SK-N-SH (cell line): ENCODE measurements at regions not wholly inside any gene's neighbourhood (a gene's known extent, or its start where the extent isn't known, plus 50 kb on each side); places are given as distances from the start of the nearest gene placed in this dataset.
A peak's percentile ranks its signal among the peaks of the same experiment; 100 is the strongest.

Experiments
- CTCF ChIA-PET: fragments of 300-600, 350-600 bp; formaldehyde crosslinking; extraction: SDS; loops from one replicate; lab custom pipeline; 2021; lab: Yijun Ruan, JAX
- POLR2A ChIA-PET: fragments of 350-600 bp; sonication (Branson Sonifier 250); formaldehyde crosslinking; extraction: SDS; loops from one replicate; lab custom pipeline; 2020; ENCODE audit warnings: antibody characterized with exemption, inconsistent platforms; lab: Yijun Ruan, JAX
- DNase-seq: peaks from one replicate; pipeline ENCODE4 v3.0.0; 2012
- H2AFZ ChIP-seq: fragments of 200-600 bp; sonication (generic); 2 replicates; pipeline ENCODE4 v1.8.1; 2016; ENCODE audit warnings: antibody characterized with exemption, mild to moderate bottlenecking, low read depth
- H3F3A ChIP-seq: fragments of 200-600 bp; sonication (generic); replicated peaks from 2 replicates; pipeline ENCODE3; 2016; ENCODE audit warnings: antibody characterized with exemption, mild to moderate bottlenecking; ENCODE audit not compliant: insufficient read depth
- H3K27ac ChIP-seq, 2 experiments: fragments of 200-500 bp in 1 of 2; fragments of 200-600 bp in 1 of 2; sonication (Bioruptor generic) in 1 of 2; sonication (generic), shearing (Covaris generic) in 1 of 2; 2 replicates each; pipeline versions ENCODE4 v1.5.1 to v1.6.1; 2014 to 2016; ENCODE audit warnings: low read depth in 2 of 2, inconsistent platforms in 1 of 2, low read length in 1 of 2, mild to moderate bottlenecking in 1 of 2, mixed read lengths in 1 of 2
- H3K27me3 ChIP-seq: fragments of 200-600 bp; sonication (generic), shearing (Covaris generic); 2 replicates; pipeline ENCODE4 v1.6.1; 2016; ENCODE audit warnings: mixed run types; ENCODE audit not compliant: insufficient read depth
- H3K36me3 ChIP-seq, 2 experiments: fragments of 200-500 bp in 1 of 2; fragments of 200-600 bp in 1 of 2; sonication (Bioruptor generic) in 1 of 2; sonication (generic) in 1 of 2; replicated peaks in 1 of 2; 2 replicates each; pipeline versions ENCODE3 to v1.5.1; 2014 to 2016; ENCODE audit warnings: low read length in 1 of 2, mild to moderate bottlenecking in 1 of 2; ENCODE audit not compliant: insufficient read depth in 2 of 2, control insufficient read depth in 1 of 2
- H3K4me1 ChIP-seq, 2 experiments: fragments of 200-500 bp in 1 of 2; fragments of 200-600 bp in 1 of 2; sonication (Bioruptor generic) in 1 of 2; sonication (generic), shearing (Covaris generic) in 1 of 2; 2 replicates each; pipeline versions ENCODE4 v1.5.1 to v1.6.1; 2014 to 2016; ENCODE audit warnings: low read depth in 1 of 2, low read length in 1 of 2, mixed run types in 1 of 2; ENCODE audit not compliant: insufficient read depth in 2 of 2, control insufficient read depth in 1 of 2
- H3K4me2 ChIP-seq: fragments of 200-600 bp; sonication (generic), shearing (Covaris generic); 2 replicates; pipeline ENCODE4 v1.6.1; 2017; ENCODE audit warnings: mixed run types
- H3K4me3 ChIP-seq, 2 experiments: fragments of 200-500 bp in 1 of 2; fragments of 200-600 bp in 1 of 2; sonication (Bioruptor generic) in 1 of 2; sonication (generic), shearing (Covaris generic) in 1 of 2; 2 replicates each; pipeline versions ENCODE4 v1.5.1 to v1.8.1; 2014 to 2016; ENCODE audit warnings: low read depth in 2 of 2, inconsistent platforms in 1 of 2, low read length in 1 of 2, mild to moderate bottlenecking in 1 of 2, mixed read lengths in 1 of 2, moderate library complexity in 1 of 2
- H3K79me2 ChIP-seq: fragments of 200-600 bp; sonication (generic); 2 replicates; pipeline ENCODE4 v1.8.1; 2017; ENCODE audit warnings: mild to moderate bottlenecking; ENCODE audit not compliant: insufficient read depth
- H3K9ac ChIP-seq: fragments of 200-600 bp; sonication (generic); 2 replicates; pipeline ENCODE4 v1.6.1; 2017; ENCODE audit warnings: mixed run types
- H3K9me2 ChIP-seq: fragments of 200-600 bp; sonication (generic); 2 replicates; pipeline ENCODE4 v1.6.1; 2017; ENCODE audit warnings: mixed run types
- H3K9me3 ChIP-seq: fragments of 200-600 bp; sonication (generic); 2 replicates; pipeline ENCODE4 v1.6.1; 2017; ENCODE audit warnings: mixed run types, mild to moderate bottlenecking, moderate library complexity
- H4K20me1 ChIP-seq: fragments of 200-600 bp; sonication (generic); 2 replicates; pipeline ENCODE4 v1.6.1; 2017; ENCODE audit warnings: mild to moderate bottlenecking, mixed run types; ENCODE audit not compliant: insufficient read depth
- CHD2 ChIP-seq: fragments of 150-350 bp; IDR thresholded peaks from 2 replicates; pipeline ENCODE4 v1.6.1; 2018; ENCODE audit warnings: low read length; ENCODE audit not compliant: partially characterized antibody
- EP300 ChIP-seq, 2 experiments: IDR thresholded peaks; 2 replicates each; pipeline versions ENCODE4 v1.4.0 to v1.6.1; 2012; ENCODE audit warnings: borderline replicate concordance in 1 of 2, low read depth in 1 of 2, low read length in 1 of 2
- FOSL2 ChIP-seq: IDR thresholded peaks from 2 replicates; pipeline ENCODE4 v1.4.0; 2012; ENCODE audit warnings: low read depth, mild to moderate bottlenecking, moderate library complexity, borderline replicate concordance
- FOXJ3 ChIP-seq: sonication (generic); formaldehyde crosslinking; IDR thresholded peaks from 2 replicates; pipeline ENCODE4 v1.5.1; 2020; ENCODE audit warnings: mild to moderate bottlenecking, missing genetic modification reagents
- GATA2 ChIP-seq: sonication (generic); formaldehyde crosslinking; IDR thresholded peaks from 2 replicates; pipeline ENCODE4 v1.5.0; 2020; ENCODE audit warnings: mild to moderate bottlenecking, missing genetic modification reagents
- JUND ChIP-seq: IDR thresholded peaks from 2 replicates; pipeline ENCODE4 v1.4.0; 2012
- MEF2A ChIP-seq: IDR thresholded peaks from 2 replicates; pipeline ENCODE4 v1.4.0; 2012; ENCODE audit warnings: low read depth, borderline replicate concordance
- MXI1 ChIP-seq: IDR thresholded peaks from 2 replicates; pipeline ENCODE4 v1.6.1; 2012; ENCODE audit warnings: mild to moderate bottlenecking, low read depth, low read length, improper control_type of control experiment
- NRF1 ChIP-seq: IDR thresholded peaks from 2 replicates; pipeline ENCODE4 v1.6.1; 2012; ENCODE audit warnings: low read depth, mild to moderate bottlenecking, low read length
- RAD21 ChIP-seq: IDR thresholded peaks from 2 replicates; pipeline ENCODE4 v1.6.1; 2012; ENCODE audit warnings: mild to moderate bottlenecking, low read length
- RCOR1 ChIP-seq: fragments of 150-350 bp; IDR thresholded peaks from 2 replicates; pipeline ENCODE4 v1.6.1; 2017; ENCODE audit warnings: antibody characterized with exemption, low read length
- RFX5 ChIP-seq: IDR thresholded peaks from 2 replicates; pipeline ENCODE4 v1.6.1; 2012; ENCODE audit warnings: mild to moderate bottlenecking, improper control_type of control experiment, low read length
- RXRA ChIP-seq: IDR thresholded peaks from 2 replicates; pipeline ENCODE4 v1.4.0; 2012; ENCODE audit warnings: low read depth, mild to moderate bottlenecking, borderline replicate concordance
- TAF1 ChIP-seq: IDR thresholded peaks from 2 replicates; pipeline ENCODE4 v1.6.1; 2012; ENCODE audit warnings: low read depth, mild to moderate bottlenecking, low read length, moderate library complexity, borderline replicate concordance
- TEAD4 ChIP-seq: IDR thresholded peaks from 2 replicates; pipeline ENCODE4 v1.4.0; 2012; ENCODE audit warnings: mild to moderate bottlenecking, borderline replicate concordance; ENCODE audit not compliant: insufficient read depth
- YY1 ChIP-seq: IDR thresholded peaks from 2 replicates; pipeline ENCODE4 v1.4.0; 2012; ENCODE audit warnings: low read depth, mild to moderate bottlenecking
- WGBS: methylation state at CpG from one replicate; pipeline ENCODE4 v1.1.6; 2017; ENCODE audit warnings: low lambda C conversion rate; 5-methylcytosine and 5-hydroxymethylcytosine counted together
- TF ChIP-seq, protein P1 (sequence below): IDR thresholded peaks from 2 replicates; pipeline ENCODE4 v1.4.0; 2012; ENCODE audit warnings: low read depth
- TF ChIP-seq, protein P2 (sequence below): IDR thresholded peaks from 2 replicates; pipeline ENCODE4 v1.4.0; 2012; ENCODE audit warnings: low read depth, borderline replicate concordance
- TF ChIP-seq, protein P3 (sequence below): IDR thresholded peaks from 2 replicates; pipeline ENCODE4 v1.6.1; 2012; ENCODE audit warnings: mild to moderate bottlenecking, low read depth, low read length, moderate library complexity
- TF ChIP-seq, protein P4 (sequence below): IDR thresholded peaks from 2 replicates; pipeline ENCODE4 v1.4.0; 2012; ENCODE audit warnings: low read depth, borderline replicate concordance
- TF ChIP-seq, protein P5 (sequence below): fragments of 200-600 bp; sonication (generic); IDR thresholded peaks from 2 replicates; pipeline ENCODE4 v1.6.1; 2017; ENCODE audit warnings: antibody characterized with exemption, mild to moderate bottlenecking, moderate library complexity
- TF ChIP-seq, protein P6 (sequence below): IDR thresholded peaks from 2 replicates; pipeline ENCODE4; 2012

DNA sequence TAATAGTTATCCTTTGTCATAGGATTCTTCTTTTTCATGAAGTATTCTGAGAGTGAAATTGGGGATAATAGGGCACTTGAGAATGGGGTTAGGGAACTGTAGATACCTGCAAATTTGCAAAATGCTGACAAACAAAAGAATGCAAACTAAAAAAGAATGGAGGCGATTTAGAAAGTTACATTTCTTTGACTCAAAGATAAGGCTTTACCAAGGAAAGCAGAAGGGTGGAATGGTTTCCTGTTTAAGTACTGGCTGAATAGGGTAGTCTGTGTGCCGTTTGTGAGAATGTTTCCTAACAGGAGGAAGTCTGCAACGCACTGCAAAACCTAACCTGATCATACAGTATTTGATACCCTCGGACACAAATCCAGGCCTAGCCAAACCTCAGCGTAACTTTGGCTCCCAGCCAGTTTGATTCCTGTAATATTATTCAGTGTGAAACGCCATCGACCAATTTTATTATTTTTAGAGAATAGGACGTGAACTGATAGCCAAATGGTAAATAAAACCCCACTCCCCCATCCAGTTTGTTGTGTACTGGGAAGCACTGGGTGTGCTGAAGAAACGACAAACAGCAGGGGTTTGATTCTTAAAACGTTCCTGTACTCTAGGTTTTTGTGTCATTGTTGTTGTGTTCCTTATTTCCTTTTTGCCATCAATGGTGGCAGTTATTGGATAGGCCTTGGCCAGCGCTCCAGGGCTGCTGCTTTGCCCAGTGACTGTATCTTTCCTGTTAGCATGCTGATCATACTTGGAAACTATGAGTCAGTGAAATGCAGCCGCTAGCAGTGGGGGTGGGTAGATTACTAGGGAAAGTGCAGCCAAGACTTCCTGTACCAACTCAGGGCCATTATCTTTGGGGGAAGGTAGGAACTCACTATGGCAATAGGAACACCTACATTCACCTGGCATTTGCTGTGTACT, 148.0 kb upstream of the TBL1XR1 start:
- peak overlapping the region; percentile 87 to 95 for H3K27ac ChIP-seq
- no peak overlapping the region; a peak in 1 of 4 replicates for H3K4me3 ChIP-seq
- H3K9me3 ChIP-seq = no peaks in the 10 kb centered on the region
- H3K27me3 ChIP-seq = no peaks in the 10 kb centered on the region
- ChIA-PET POLR2A (no interaction called here), CTCF (interaction anchor here (0.6 kb wide), 1 partner anchor 136 kb away, joined by 3 read pairs; no protein-coding TSS in a partner anchor)
- WGBS = 15% methylated on average over 12 of the region's 12 CpGs
- H3K4me2 ChIP-seq = peak overlapping the region; percentile 65
- peak overlapping the region; percentile 65 for H2AFZ ChIP-seq
- H3F3A ChIP-seq = peaks cover 11% of the 10 kb centered on the region
- no peaks in the 10 kb centered on the region for H3K79me2 ChIP-seq
- H4K20me1 ChIP-seq = no peaks in the 10 kb centered on the region
- peak; percentile 28 for DNase-seq
- H3K9ac ChIP-seq = peak overlapping the region; percentile 68
- peaks cover 7 to 28% of the 10 kb centered on the region in 2 experiments for H3K4me1 ChIP-seq
- H3K36me3 ChIP-seq = no peaks in the 10 kb centered on the region
- no peaks in the 10 kb centered on the region for H3K9me2 ChIP-seq
- TF ChIP-seq, protein P1, sequence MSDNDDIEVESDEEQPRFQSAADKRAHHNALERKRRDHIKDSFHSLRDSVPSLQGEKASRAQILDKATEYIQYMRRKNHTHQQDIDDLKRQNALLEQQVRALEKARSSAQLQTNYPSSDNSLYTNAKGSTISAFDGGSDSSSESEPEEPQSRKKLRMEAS = peak; percentile 85
- no peak; the same call in 1 of the 2 replicates for TF ChIP-seq RAD21
- TF ChIP-seq TAF1 = no peak
- TF ChIP-seq, protein P2, sequence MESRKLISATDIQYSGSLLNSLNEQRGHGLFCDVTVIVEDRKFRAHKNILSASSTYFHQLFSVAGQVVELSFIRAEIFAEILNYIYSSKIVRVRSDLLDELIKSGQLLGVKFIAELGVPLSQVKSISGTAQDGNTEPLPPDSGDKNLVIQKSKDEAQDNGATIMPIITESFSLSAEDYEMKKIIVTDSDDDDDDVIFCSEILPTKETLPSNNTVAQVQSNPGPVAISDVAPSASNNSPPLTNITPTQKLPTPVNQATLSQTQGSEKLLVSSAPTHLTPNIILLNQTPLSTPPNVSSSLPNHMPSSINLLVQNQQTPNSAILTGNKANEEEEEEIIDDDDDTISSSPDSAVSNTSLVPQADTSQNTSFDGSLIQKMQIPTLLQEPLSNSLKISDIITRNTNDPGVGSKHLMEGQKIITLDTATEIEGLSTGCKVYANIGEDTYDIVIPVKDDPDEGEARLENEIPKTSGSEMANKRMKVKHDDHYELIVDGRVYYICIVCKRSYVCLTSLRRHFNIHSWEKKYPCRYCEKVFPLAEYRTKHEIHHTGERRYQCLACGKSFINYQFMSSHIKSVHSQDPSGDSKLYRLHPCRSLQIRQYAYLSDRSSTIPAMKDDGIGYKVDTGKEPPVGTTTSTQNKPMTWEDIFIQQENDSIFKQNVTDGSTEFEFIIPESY = peak; percentile 78; the same call in 1 of the 2 replicates
- TF ChIP-seq, protein P3, sequence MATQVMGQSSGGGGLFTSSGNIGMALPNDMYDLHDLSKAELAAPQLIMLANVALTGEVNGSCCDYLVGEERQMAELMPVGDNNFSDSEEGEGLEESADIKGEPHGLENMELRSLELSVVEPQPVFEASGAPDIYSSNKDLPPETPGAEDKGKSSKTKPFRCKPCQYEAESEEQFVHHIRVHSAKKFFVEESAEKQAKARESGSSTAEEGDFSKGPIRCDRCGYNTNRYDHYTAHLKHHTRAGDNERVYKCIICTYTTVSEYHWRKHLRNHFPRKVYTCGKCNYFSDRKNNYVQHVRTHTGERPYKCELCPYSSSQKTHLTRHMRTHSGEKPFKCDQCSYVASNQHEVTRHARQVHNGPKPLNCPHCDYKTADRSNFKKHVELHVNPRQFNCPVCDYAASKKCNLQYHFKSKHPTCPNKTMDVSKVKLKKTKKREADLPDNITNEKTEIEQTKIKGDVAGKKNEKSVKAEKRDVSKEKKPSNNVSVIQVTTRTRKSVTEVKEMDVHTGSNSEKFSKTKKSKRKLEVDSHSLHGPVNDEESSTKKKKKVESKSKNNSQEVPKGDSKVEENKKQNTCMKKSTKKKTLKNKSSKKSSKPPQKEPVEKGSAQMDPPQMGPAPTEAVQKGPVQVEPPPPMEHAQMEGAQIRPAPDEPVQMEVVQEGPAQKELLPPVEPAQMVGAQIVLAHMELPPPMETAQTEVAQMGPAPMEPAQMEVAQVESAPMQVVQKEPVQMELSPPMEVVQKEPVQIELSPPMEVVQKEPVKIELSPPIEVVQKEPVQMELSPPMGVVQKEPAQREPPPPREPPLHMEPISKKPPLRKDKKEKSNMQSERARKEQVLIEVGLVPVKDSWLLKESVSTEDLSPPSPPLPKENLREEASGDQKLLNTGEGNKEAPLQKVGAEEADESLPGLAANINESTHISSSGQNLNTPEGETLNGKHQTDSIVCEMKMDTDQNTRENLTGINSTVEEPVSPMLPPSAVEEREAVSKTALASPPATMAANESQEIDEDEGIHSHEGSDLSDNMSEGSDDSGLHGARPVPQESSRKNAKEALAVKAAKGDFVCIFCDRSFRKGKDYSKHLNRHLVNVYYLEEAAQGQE = peak; percentile 76
- TF ChIP-seq EP300 (IDR thresholded peaks at IDR 0.05; ENCODE audit: borderline replicate concordance in 1 of 2, low read depth in 1 of 2, low read length in 1 of 2) = peak; percentile 68 to 98
- TF ChIP-seq, protein P4, sequence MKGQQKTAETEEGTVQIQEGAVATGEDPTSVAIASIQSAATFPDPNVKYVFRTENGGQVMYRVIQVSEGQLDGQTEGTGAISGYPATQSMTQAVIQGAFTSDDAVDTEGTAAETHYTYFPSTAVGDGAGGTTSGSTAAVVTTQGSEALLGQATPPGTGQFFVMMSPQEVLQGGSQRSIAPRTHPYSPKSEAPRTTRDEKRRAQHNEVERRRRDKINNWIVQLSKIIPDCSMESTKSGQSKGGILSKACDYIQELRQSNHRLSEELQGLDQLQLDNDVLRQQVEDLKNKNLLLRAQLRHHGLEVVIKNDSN = no peak
- no peak for TF ChIP-seq RCOR1
- peak; percentile 74; the same call in 1 of the 2 replicates for TF ChIP-seq YY1
- TF ChIP-seq MXI1 = no peak
- TF ChIP-seq FOXJ3 (CRISPR knock-in tag) = no peak
- TF ChIP-seq, protein P5, sequence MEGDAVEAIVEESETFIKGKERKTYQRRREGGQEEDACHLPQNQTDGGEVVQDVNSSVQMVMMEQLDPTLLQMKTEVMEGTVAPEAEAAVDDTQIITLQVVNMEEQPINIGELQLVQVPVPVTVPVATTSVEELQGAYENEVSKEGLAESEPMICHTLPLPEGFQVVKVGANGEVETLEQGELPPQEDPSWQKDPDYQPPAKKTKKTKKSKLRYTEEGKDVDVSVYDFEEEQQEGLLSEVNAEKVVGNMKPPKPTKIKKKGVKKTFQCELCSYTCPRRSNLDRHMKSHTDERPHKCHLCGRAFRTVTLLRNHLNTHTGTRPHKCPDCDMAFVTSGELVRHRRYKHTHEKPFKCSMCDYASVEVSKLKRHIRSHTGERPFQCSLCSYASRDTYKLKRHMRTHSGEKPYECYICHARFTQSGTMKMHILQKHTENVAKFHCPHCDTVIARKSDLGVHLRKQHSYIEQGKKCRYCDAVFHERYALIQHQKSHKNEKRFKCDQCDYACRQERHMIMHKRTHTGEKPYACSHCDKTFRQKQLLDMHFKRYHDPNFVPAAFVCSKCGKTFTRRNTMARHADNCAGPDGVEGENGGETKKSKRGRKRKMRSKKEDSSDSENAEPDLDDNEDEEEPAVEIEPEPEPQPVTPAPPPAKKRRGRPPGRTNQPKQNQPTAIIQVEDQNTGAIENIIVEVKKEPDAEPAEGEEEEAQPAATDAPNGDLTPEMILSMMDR = no peak
- TF ChIP-seq GATA2 (CRISPR knock-in tag) = no peak
- TF ChIP-seq, protein P6, sequence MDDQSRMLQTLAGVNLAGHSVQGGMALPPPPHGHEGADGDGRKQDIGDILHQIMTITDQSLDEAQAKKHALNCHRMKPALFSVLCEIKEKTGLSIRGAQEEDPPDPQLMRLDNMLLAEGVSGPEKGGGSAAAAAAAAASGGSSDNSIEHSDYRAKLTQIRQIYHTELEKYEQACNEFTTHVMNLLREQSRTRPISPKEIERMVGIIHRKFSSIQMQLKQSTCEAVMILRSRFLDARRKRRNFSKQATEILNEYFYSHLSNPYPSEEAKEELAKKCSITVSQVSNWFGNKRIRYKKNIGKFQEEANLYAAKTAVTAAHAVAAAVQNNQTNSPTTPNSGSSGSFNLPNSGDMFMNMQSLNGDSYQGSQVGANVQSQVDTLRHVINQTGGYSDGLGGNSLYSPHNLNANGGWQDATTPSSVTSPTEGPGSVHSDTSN = peak; percentile 81
- TF ChIP-seq JUND = peak; percentile 99
- TF ChIP-seq CHD2 = peak; percentile 64
- TF ChIP-seq MEF2A = no peak
- TF ChIP-seq RXRA = peak; percentile 83; the same call in 1 of the 2 replicates
- no peak for TF ChIP-seq NRF1
- TF ChIP-seq TEAD4 = peak; percentile 95
- TF ChIP-seq RFX5 = no peak
- peak; percentile 99 for TF ChIP-seq FOSL2
